AG09309 (cell line): ENCODE measurements at regions not wholly inside any gene's neighbourhood (a gene's known extent, or its start where the extent isn't known, plus 50 kb on each side); places are given as distances from the start of the nearest gene placed in this dataset.

Experiments used
- DNase-seq: peaks from one replicate; pipeline ENCODE4 v3.0.0-alpha.2; 2010; ENCODE audit warnings: low read depth
- H3K4me3 ChIP-seq: 2 replicates; pipeline ENCODE4 v1.5.1; 2011; ENCODE audit warnings: mild to moderate bottlenecking, low read depth, low read length, moderate library complexity; ENCODE audit not compliant: control insufficient read depth
- TF ChIP-seq, protein P1 (sequence below): IDR thresholded peaks from 2 replicates; pipeline ENCODE4 v1.5.1; 2011; ENCODE audit warnings: mild to moderate bottlenecking, low read depth, low read length, inconsistent platforms; ENCODE audit not compliant: insufficient read depth, control insufficient read depth; ENCODE audit errors: missing control alignments

DNA sequence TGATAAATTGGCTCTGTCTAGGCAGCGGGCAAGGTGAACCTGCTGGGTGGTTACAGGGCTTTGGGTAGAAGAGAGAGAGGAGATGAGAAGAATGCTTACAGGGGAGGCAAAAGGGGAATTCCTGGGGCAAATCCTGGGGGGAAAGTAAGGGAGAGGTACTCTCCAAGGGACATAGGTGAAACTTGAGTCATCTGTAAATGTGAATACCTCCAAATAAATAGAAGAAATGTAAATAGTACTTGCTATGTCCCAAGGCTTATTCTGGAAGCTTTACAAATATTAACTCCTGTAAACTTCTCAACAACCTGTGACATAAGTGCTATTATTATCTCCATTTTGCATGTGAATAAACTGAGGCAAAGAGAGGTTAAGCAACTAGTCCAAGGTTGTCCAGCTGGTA, 57.7 kb upstream of the CDK13 start:
- H3K4me3 ChIP-seq, result no peak overlapping the region
- TF ChIP-seq, protein P1, sequence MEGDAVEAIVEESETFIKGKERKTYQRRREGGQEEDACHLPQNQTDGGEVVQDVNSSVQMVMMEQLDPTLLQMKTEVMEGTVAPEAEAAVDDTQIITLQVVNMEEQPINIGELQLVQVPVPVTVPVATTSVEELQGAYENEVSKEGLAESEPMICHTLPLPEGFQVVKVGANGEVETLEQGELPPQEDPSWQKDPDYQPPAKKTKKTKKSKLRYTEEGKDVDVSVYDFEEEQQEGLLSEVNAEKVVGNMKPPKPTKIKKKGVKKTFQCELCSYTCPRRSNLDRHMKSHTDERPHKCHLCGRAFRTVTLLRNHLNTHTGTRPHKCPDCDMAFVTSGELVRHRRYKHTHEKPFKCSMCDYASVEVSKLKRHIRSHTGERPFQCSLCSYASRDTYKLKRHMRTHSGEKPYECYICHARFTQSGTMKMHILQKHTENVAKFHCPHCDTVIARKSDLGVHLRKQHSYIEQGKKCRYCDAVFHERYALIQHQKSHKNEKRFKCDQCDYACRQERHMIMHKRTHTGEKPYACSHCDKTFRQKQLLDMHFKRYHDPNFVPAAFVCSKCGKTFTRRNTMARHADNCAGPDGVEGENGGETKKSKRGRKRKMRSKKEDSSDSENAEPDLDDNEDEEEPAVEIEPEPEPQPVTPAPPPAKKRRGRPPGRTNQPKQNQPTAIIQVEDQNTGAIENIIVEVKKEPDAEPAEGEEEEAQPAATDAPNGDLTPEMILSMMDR, result no peak
- no peak for DNase-seq

DNA sequence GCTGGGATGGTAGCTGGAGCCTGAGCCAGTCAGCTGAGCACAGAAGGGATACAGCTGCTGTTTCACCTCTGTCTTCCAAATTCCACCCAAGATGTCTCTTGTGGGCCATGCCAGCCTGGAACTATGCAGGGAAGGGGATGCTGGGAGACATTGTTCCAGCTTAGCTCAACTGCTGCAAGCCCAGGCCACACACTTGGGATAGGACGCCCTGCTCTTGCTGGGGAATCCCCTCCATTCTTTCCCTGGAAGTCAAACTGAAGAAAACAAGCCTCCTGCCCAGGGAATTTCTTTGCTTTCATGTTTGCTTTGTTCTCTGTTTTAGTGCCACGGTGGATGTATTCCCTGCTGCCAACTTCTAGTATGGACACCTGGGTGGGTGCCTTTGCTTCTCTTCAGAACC, 55.2 kb upstream of the CDK13 start:
- no peak overlapping the region for H3K4me3 ChIP-seq
- DNase-seq, result no peak
- TF ChIP-seq, protein P1, result no peak

DNA sequence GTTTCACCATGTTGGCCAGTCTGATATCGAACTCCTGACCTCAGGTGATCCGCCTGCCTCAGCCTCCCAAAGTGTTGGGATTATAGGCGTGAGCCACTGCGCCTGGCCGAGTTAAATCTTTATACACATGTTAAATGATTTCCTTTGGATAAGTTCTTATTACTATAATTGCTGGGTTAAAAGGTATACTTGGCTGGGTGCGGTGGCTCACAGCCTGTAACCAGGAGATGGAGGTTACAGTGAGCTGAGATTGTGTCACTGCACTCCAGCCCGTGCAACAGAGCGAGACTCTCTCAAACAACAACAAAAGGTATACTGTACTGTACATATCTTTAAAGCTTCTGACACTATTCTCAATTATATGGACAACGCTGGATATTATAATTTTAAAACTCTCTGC, 53.2 kb upstream of the CDK13 start:
- TF ChIP-seq, protein P1, result no peak
- no peak overlapping the region for H3K4me3 ChIP-seq

DNA sequence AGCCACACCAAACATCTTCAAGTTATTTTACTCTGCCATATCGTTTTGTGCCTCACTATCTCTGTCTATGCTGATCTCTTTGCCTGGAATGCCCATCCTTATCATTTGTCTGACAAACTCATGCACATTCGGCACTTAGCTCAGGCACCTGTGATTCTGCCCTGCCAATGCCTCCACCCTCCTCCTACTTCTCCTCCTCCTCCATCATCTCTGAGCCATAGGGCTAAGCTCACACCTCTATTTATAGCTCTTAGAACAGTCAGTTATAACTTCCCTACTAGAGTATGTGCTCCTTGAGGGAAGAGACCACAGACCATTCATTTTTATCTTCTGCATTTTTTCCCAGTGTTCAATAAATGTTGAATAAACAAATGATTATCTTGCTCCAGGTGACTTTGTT, 51.2 kb upstream of the CDK13 start:
- no peak overlapping the region for H3K4me3 ChIP-seq
- TF ChIP-seq, protein P1, result no peak
- no peak for DNase-seq

More for the DNA sequence above, 53.2 kb upstream of the CDK13 start:
- DNase-seq, result no peak
